Sigmoid colon (tissue), 4 donors: ENCODE measurements at regions not wholly inside any gene's neighbourhood (a gene's known extent, or its start where the extent isn't known, plus 50 kb on each side); places are given as distances from the start of the nearest gene placed in this dataset.

Experiments used
- CTCF ChIP-seq, 4 experiments: fragments of 450-650 bp in 3 of 4; fragments of 200-600 bp in 1 of 4; IDR thresholded peaks; one replicate each; pipeline ENCODE4 v1.5.1; 2016 to 2019; ENCODE audit warnings: antibody characterized with exemption in 4 of 4, mild to moderate bottlenecking in 3 of 4, moderate library complexity in 2 of 4
- POLR2AphosphoS5 ChIP-seq, 4 donors: sonication (generic); formaldehyde crosslinking; IDR thresholded peaks; one replicate each; pipeline ENCODE4 v1.6.1; 2017; ENCODE audit warnings: antibody characterized with exemption in 4 of 4

GRCh38 chr13:65188721-65189120, 2041.4 kb downstream of the PCDH9 start:
- TF ChIP-seq POLR2AphosphoS5 (IDR thresholded peaks at IDR 0.05), result no peak
- TF ChIP-seq CTCF (IDR thresholded peaks at IDR 0.05), result no peak
